Osteoblast (primary cell): ENCODE measurements at regions not wholly inside any gene's neighbourhood (a gene's known extent, or its start where the extent isn't known, plus 50 kb on each side); places are given as distances from the start of the nearest gene placed in this dataset.

Experiments
- DNase-seq: peaks from one replicate; pipeline ENCODE4 v3.0.0; 2011; ENCODE audit warnings: low spot score, mixed read lengths; ENCODE audit not compliant: insufficient read length; ENCODE audit errors: missing footprints
- H2AFZ ChIP-seq: 2 replicates; pipeline ENCODE4 v1.6.0; 2011; ENCODE audit warnings: mild to moderate bottlenecking, low read length
- H3K27ac ChIP-seq: 2 replicates; pipeline ENCODE4 v1.5.1; 2011; ENCODE audit warnings: mild to moderate bottlenecking, low read depth, low read length, moderate library complexity
- H3K27me3 ChIP-seq: 2 replicates; pipeline ENCODE4 v1.6.0; 2012; ENCODE audit warnings: mild to moderate bottlenecking, control low read depth, inconsistent platforms, low read length, moderate library complexity; ENCODE audit not compliant: insufficient read depth
- H3K36me3 ChIP-seq: 2 replicates; pipeline ENCODE4 v1.5.1; 2011; ENCODE audit warnings: mild to moderate bottlenecking, low read length, control low read depth, moderate library complexity; ENCODE audit not compliant: insufficient read depth
- H3K4me1 ChIP-seq: 2 replicates; pipeline ENCODE4 v1.5.1; 2011; ENCODE audit warnings: mild to moderate bottlenecking, low read length, control low read depth, moderate library complexity; ENCODE audit not compliant: insufficient read depth
- H3K4me2 ChIP-seq: 2 replicates; pipeline ENCODE4 v1.6.0; 2011; ENCODE audit warnings: mild to moderate bottlenecking, low read length; ENCODE audit not compliant: insufficient read depth
- H3K4me3 ChIP-seq: fragments of 200-600 bp; sonication (generic); 3 replicates; pipeline ENCODE4 v1.5.1; 2012; ENCODE audit warnings: mild to moderate bottlenecking, low read length, inconsistent platforms; ENCODE audit not compliant: insufficient read depth
- H3K79me2 ChIP-seq: 2 replicates; pipeline ENCODE4 v1.6.0; 2012; ENCODE audit warnings: mild to moderate bottlenecking, low read length, control low read depth, inconsistent platforms; ENCODE audit not compliant: insufficient read depth
- H3K9me3 ChIP-seq: 2 replicates; pipeline ENCODE4 v1.5.1; 2011; ENCODE audit warnings: low read depth, low read length, control low read depth
- H4K20me1 ChIP-seq: 2 replicates; pipeline ENCODE4 v1.6.0; 2012; ENCODE audit warnings: mild to moderate bottlenecking, low read length, control low read depth; ENCODE audit not compliant: insufficient read depth
- TF ChIP-seq, protein P1 (sequence below): IDR thresholded peaks from 2 replicates; pipeline ENCODE4 v1.5.1; 2011; ENCODE audit warnings: mild to moderate bottlenecking, low read depth, low read length, moderate library complexity; ENCODE audit errors: extremely low read depth

DNA sequence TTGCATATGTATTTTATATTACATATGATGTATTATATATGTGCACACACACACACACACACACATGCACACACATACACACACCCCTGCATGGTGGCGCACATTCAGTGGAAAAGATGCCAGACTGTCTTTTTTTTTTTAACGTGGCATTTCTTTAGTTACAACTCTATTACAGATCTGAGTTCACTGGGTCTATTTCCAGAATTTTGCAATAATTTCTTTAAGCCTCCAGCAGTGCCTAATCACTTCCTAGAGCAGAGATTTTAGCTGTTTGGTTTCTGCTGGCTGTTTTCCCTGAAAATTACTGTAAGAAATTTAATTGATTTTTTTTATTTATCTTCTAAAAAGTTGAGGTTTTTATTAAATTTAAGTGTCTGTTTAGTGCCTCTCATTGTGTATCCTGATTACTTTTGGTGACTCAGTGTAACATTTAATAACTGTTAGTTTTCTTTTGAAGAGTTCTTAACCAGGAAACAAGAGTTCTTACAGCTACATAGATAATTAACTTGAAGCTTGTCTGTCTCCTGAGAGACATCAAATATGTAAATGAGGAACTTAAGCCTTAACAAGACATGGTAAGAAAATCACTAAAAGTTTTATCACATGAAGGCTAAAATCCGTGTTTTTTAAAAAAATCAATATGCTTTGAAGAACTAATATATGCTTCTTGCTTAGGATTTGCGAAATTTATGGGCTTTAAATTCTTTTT is 232.0 kb downstream of the MDFIC start:
- H3K27me3 ChIP-seq = no peaks in the 10 kb centered on the region
- DNase-seq = no peak
- no peaks in the 10 kb centered on the region for H3K9me3 ChIP-seq
- TF ChIP-seq, protein P1, sequence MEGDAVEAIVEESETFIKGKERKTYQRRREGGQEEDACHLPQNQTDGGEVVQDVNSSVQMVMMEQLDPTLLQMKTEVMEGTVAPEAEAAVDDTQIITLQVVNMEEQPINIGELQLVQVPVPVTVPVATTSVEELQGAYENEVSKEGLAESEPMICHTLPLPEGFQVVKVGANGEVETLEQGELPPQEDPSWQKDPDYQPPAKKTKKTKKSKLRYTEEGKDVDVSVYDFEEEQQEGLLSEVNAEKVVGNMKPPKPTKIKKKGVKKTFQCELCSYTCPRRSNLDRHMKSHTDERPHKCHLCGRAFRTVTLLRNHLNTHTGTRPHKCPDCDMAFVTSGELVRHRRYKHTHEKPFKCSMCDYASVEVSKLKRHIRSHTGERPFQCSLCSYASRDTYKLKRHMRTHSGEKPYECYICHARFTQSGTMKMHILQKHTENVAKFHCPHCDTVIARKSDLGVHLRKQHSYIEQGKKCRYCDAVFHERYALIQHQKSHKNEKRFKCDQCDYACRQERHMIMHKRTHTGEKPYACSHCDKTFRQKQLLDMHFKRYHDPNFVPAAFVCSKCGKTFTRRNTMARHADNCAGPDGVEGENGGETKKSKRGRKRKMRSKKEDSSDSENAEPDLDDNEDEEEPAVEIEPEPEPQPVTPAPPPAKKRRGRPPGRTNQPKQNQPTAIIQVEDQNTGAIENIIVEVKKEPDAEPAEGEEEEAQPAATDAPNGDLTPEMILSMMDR = no peak
- H4K20me1 ChIP-seq = no peaks in the 10 kb centered on the region
- no peak overlapping the region for H2AFZ ChIP-seq
- no peak overlapping the region for H3K4me2 ChIP-seq
- no peaks in the 10 kb centered on the region for H3K36me3 ChIP-seq
- no peak overlapping the region for H3K4me3 ChIP-seq
- H3K79me2 ChIP-seq = no peaks in the 10 kb centered on the region
- H3K4me1 ChIP-seq = no peaks in the 10 kb centered on the region
- H3K27ac ChIP-seq = no peak overlapping the region

DNA sequence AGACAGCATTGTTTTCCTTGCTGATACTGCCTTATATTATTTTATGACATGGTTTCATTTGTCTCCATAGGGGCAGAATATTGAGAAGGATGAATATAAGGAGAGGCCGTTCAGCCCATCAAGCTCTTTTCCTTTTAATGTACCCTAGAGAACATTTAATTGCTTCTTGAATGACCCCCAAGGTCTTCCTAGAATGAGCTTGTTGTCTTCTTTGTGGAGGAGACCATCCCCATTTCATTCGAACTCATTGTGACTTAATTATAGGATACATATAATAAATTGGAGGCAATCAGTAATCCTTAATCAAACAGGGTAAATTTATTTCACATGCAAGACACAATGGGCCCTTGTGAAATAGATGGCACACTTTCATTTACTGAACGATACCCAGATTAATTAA is 231.3 kb downstream of the MDFIC start:
- no peak for DNase-seq
- Histone ChIP-seq H3K9me3 (no peaks in the 10 kb centered on the region), H2AFZ (no peak overlapping the region), H3K27me3 (no peaks in the 10 kb centered on the region), H3K4me3 (no peak overlapping the region), H3K4me2 (no peak overlapping the region), H4K20me1 (no peaks in the 10 kb centered on the region), H3K36me3 (no peaks in the 10 kb centered on the region), H3K27ac (no peak overlapping the region), H3K4me1 (no peaks in the 10 kb centered on the region), H3K79me2 (no peaks in the 10 kb centered on the region)
- TF ChIP-seq, protein P1 = no peak

DNA sequence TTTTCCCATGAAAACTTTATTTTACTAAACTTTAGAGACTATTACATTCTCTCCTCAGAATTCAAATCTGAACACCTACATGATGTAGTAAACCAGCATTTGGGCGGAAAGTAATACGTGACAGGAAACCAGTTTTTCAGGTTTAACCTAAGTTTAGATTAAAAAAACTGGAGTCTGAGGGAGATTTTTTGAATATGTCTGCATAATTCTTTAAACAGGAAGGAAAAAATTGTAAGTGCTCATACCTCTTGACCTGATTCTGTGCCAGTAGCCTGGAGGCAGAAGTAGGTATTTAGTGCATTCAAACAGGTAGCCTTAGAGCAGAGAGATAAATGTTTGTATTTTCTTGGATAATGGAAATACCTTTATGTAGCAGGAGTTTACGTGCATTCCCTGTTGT is 224.3 kb downstream of the MDFIC start:
- no peaks in the 10 kb centered on the region for H3K9me3 ChIP-seq
- no peak overlapping the region for H3K4me2 ChIP-seq

DNA sequence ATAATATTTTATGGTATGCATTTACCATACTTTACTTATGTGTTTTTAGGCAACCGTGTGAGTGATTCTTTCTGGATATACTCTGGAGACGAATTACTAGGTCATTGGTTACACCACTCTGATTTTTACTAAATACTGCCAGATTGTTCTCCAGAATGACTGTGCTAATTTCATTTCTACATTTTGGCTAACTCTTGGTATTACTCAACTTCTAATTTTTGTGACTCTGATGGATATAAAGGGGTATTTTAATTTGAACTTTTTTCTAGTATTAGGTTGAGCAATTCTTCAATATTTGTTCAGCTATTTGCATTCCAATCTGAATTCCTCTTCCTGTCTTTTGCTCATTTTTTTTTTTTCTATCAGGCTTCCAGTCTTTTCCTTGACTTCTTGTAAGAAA is 223.6 kb downstream of the MDFIC start:
- no peaks in the 10 kb centered on the region for H3K4me1 ChIP-seq
- TF ChIP-seq, protein P1 = no peak
- no peak for DNase-seq
- H3K27me3 ChIP-seq = no peaks in the 10 kb centered on the region
- H3K9me3 ChIP-seq = no peaks in the 10 kb centered on the region
- no peak overlapping the region for H3K27ac ChIP-seq
- no peaks in the 10 kb centered on the region for H3K79me2 ChIP-seq
- no peak overlapping the region for H3K4me3 ChIP-seq
- no peak overlapping the region for H3K4me2 ChIP-seq
- no peaks in the 10 kb centered on the region for H4K20me1 ChIP-seq
- no peak overlapping the region for H2AFZ ChIP-seq
- no peaks in the 10 kb centered on the region for H3K36me3 ChIP-seq

More for the DNA sequence above, 224.3 kb downstream of the MDFIC start:
- TF ChIP-seq, protein P1 = no peak
- H3K27me3 ChIP-seq = no peaks in the 10 kb centered on the region
- no peak for DNase-seq
- no peak overlapping the region for H3K27ac ChIP-seq
- H4K20me1 ChIP-seq = no peaks in the 10 kb centered on the region
- no peaks in the 10 kb centered on the region for H3K36me3 ChIP-seq
- no peak overlapping the region for H2AFZ ChIP-seq
- H3K4me1 ChIP-seq = no peaks in the 10 kb centered on the region
- no peaks in the 10 kb centered on the region for H3K79me2 ChIP-seq
- no peak overlapping the region for H3K4me3 ChIP-seq
